ENCODE measurements at regions not wholly inside any gene's neighbourhood (a gene's known extent, or its start where the extent isn't known, plus 50 kb on each side); places are given as distances from the start of the nearest gene placed in this dataset.

DNA sequence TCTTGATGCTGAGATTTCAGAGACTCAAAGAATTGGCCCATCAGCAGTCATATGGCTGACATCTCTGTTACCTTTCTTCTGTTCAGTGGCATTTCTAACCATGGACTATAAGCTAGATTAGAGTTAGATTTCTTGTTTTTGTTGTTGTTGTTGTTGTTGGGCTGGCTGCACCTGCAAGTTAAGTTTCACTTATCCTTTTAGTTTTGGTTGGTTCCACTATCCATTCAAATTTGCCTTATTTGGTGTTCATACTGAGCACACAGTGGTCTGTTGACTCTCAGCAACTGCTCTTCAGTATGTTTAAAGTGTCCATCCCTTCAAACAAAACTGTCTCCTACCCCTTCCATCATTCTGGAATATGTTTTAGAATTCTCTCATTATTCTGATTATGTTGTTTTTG lies 106.8 kb downstream of the ZFY start:
- TF ChIP-seq ZNF552 (CRISPR knock-in tag; IDR thresholded peaks at IDR 0.05; ENCODE audit: borderline replicate concordance) = no peak
- no peak for TF ChIP-seq NFE2L2 (IDR thresholded peaks at IDR 0.05; ENCODE audit: low read length)
